ENCODE measurements at regions not wholly inside any gene's neighbourhood (a gene's known extent, or its start where the extent isn't known, plus 50 kb on each side); places are given as distances from the start of the nearest gene placed in this dataset.

DNA sequence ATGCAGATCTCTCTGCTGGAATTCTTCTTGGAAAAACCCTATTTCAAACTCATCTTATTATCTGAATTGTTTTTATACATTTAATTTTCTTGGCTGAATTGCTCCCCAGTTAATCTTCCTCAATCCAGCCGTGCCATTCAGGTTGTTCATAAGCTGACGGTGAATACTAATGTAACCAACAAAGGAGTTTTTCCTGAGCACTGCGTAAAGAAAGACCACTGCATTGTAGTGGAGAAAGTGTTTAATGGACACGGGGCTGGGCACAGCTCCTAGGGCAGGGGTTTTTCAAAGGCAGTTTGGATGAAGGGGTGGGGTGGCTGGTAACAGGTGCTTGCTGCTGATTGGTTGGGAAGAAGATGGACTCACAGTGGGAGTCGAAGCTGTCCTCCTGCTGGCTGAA lies 820.3 kb downstream of the ADGRL2 start:
- H3K27me3 ChIP-seq, result no peaks in the 10 kb centered on the region
- no peak overlapping the region for H3K27ac ChIP-seq
- H3K36me3 ChIP-seq, result no peaks in the 10 kb centered on the region
- no peak for TF ChIP-seq CTCF (IDR thresholded peaks at IDR 0.05)
- no peak for TF ChIP-seq POLR2A (IDR thresholded peaks at IDR 0.05)
- no peak for TF ChIP-seq POLR2AphosphoS5 (IDR thresholded peaks at IDR 0.05)
- TF ChIP-seq EP300 (IDR thresholded peaks at IDR 0.05), result no peak
- no peak overlapping the region for H3K4me3 ChIP-seq
- WGBS, 2 donors (ENCODE audit: low coverage in 1 of 2), result 88 to 100% methylated on average over 3 to 5 of the region's 5 CpGs
- no peaks in the 10 kb centered on the region for H3K4me1 ChIP-seq
- H3K9me3 ChIP-seq, result no peaks in the 10 kb centered on the region
- no peak for ATAC-seq

DNA sequence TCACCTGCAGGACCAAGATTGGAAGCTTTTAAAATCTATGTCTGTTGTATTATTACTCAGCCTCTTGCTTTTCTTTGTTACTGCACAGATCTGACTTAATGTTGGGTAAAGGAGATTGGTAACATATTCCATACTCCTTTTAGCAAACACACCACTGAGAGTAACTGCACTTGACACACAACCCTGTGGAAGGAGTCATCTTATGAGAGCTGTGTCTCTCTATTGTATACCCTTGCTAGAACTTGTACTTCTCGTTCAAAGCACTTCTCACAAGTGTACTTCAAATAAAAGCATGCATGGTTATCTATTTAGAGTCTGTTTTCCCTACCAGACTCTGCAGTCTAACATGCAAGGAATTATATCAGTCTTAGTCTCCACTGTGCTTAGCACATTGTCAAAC lies 813.4 kb downstream of the ADGRL2 start:
- 59 to 67% methylated on average over 1 of the region's 1 CpG for WGBS, 2 donors (ENCODE audit: low coverage in 1 of 2)
- no peak for ATAC-seq
- H3K27me3 ChIP-seq, result no peaks in the 10 kb centered on the region

GRCh38 chr1:82612986-82613385 lies 812.3 kb downstream of the ADGRL2 start:
- TF ChIP-seq CTCF (IDR thresholded peaks at IDR 0.05) (no peak), POLR2A (IDR thresholded peaks at IDR 0.05) (no peak), POLR2AphosphoS5 (IDR thresholded peaks at IDR 0.05) (no peak), EP300 (IDR thresholded peaks at IDR 0.05) (no peak)
- Histone ChIP-seq H3K4me3 (no peak overlapping the region), H3K9me3 (no peaks in the 10 kb centered on the region), H3K27me3 (no peaks in the 10 kb centered on the region), H3K27ac (no peak overlapping the region), H3K4me1 (no peaks in the 10 kb centered on the region), H3K36me3 (no peaks in the 10 kb centered on the region)
- ATAC-seq, result no peak
- 66 to 93% methylated on average over 3 of the region's 3 CpGs for WGBS, 2 donors (ENCODE audit: low coverage in 1 of 2)

More for the DNA sequence above, 813.4 kb downstream of the ADGRL2 start:
- Histone ChIP-seq H3K4me1 (no peaks in the 10 kb centered on the region), H3K36me3 (no peaks in the 10 kb centered on the region), H3K4me3 (no peak overlapping the region), H3K27ac (no peak overlapping the region), H3K9me3 (no peaks in the 10 kb centered on the region)
- TF ChIP-seq POLR2AphosphoS5 (IDR thresholded peaks at IDR 0.05), result no peak
- TF ChIP-seq CTCF (IDR thresholded peaks at IDR 0.05), result no peak
- no peak for TF ChIP-seq POLR2A (IDR thresholded peaks at IDR 0.05)

DNA sequence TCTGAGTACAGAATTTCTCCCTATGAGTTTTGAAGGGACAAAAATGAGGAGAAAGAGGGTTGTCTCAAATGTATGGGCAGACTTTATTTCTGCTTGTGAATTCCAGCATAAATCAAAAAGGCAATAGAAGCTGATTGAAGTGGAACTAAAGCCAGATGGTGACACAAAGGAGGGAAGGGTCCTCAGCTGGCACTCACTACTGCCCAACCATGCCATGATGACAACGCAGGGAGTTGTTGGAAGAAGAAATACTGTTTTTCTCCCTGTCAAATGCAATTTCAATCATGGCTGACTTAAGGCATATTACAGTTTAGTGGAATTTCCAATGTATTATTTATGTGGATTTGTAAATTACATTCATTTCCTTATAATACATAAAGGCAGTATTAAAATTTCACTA lies 805.8 kb downstream of the ADGRL2 start:
- H3K27ac ChIP-seq, result no peak overlapping the region
- TF ChIP-seq CTCF (IDR thresholded peaks at IDR 0.05), result no peak
- TF ChIP-seq POLR2AphosphoS5 (IDR thresholded peaks at IDR 0.05), result no peak
- no peak for TF ChIP-seq POLR2A (IDR thresholded peaks at IDR 0.05)
- no peak for TF ChIP-seq EP300 (IDR thresholded peaks at IDR 0.05)
- no peaks in the 10 kb centered on the region for H3K4me1 ChIP-seq
- no peak for ATAC-seq
- WGBS, 2 donors (ENCODE audit: low coverage in 1 of 2), result 73 to 83% methylated on average over 1 of the region's 1 CpG
- H3K9me3 ChIP-seq, result no peaks in the 10 kb centered on the region
- no peaks in the 10 kb centered on the region for H3K27me3 ChIP-seq
- no peak overlapping the region for H3K4me3 ChIP-seq
- no peaks in the 10 kb centered on the region for H3K36me3 ChIP-seq

DNA sequence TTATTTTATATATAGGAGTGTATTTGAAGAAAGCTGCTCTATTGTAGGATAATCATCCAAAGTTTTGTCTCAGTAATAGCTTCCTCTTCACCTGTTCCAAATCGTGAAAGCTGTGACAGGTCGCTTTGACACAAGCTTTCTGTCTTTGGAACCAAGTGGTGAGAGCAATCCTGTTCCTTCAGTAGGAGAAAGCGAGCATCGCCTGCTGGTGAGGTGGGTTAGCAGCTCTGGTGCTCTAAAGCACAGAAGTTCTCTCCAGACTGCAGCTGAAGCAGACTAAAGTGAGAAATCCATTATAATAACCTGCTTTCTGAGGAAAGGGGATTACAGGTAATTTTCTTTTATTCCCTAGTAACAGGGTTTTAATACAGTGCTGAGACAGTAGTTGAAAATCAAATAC lies 803.8 kb downstream of the ADGRL2 start:
- TF ChIP-seq POLR2A (IDR thresholded peaks at IDR 0.05) (no peak), EP300 (IDR thresholded peaks at IDR 0.05) (no peak), CTCF (IDR thresholded peaks at IDR 0.05) (no peak), POLR2AphosphoS5 (IDR thresholded peaks at IDR 0.05) (no peak)
- Histone ChIP-seq H3K36me3 (no peaks in the 10 kb centered on the region), H3K9me3 (no peaks in the 10 kb centered on the region), H3K27ac (no peak overlapping the region), H3K4me1 (no peaks in the 10 kb centered on the region), H3K4me3 (no peak overlapping the region), H3K27me3 (no peaks in the 10 kb centered on the region)
- WGBS, 2 donors (ENCODE audit: low coverage in 1 of 2), result 43 to 61% methylated on average over 4 of the region's 4 CpGs
- ATAC-seq, result no peak
